ENCODE measurements at regions not wholly inside any gene's neighbourhood (a gene's known extent, or its start where the extent isn't known, plus 50 kb on each side); places are given as distances from the start of the nearest gene placed in this dataset.

GRCh38 chr15:69653306-69653705 lies 200.7 kb downstream of the RPLP1 start:
- POLR2A ChIA-PET (ENCODE audit: unreplicated experiment) = no interaction called here
- Histone ChIP-seq H3K9me2 (ENCODE audit: insufficient read depth) (no peaks in the 10 kb centered on the region), H3K27ac (no peak overlapping the region), H3K4me3 (no peak overlapping the region), H3K9me3 (ENCODE audit: insufficient read depth, low read depth) (no peaks in the 10 kb centered on the region), H3K4me2 (no peak overlapping the region), H3K27me3 (ENCODE audit: insufficient read depth, low read depth) (no peaks in the 10 kb centered on the region), H2AFZ (no peak overlapping the region), H3K36me3 (ENCODE audit: low read depth) (no peaks in the 10 kb centered on the region), H3K79me2 (ENCODE audit: low read depth) (no peaks in the 10 kb centered on the region), H4K20me1 (ENCODE audit: insufficient read depth) (no peaks in the 10 kb centered on the region), H3K4me1 (replicated peaks; ENCODE audit: insufficient read depth) (peaks cover 31% of the 10 kb centered on the region), H3F3A (ENCODE audit: insufficient read depth, low read depth) (no peaks in the 10 kb centered on the region)
- intact Hi-C loops (cut with micrococcal nuclease; ENCODE audit: unreplicated experiment) = no loop called here
- DNase-seq = no peak
- BruUV-seq (replicated peaks) = no TSS peak
- CTCF ChIA-PET = no interaction called here
- TF ChIP-seq CTCF (conservative IDR thresholded peaks at IDR 0.05) (no peak), EZH2 (IDR thresholded peaks at IDR 0.05; ENCODE audit: low read depth) (no peak)

GRCh38 chr15:69653846-69654245 lies 201.2 kb downstream of the RPLP1 start:
- H3K9me2 ChIP-seq (ENCODE audit: insufficient read depth) = no peaks in the 10 kb centered on the region
- no peaks in the 10 kb centered on the region for H4K20me1 ChIP-seq (ENCODE audit: insufficient read depth)
- ChIA-PET CTCF (no interaction called here), POLR2A (ENCODE audit: unreplicated experiment) (no interaction called here)
- peaks cover 31% of the 10 kb centered on the region for H3K4me1 ChIP-seq (replicated peaks; ENCODE audit: insufficient read depth)
- no peak for DNase-seq
- no peaks in the 10 kb centered on the region for H3K9me3 ChIP-seq (ENCODE audit: insufficient read depth, low read depth)
- no peaks in the 10 kb centered on the region for H3K27me3 ChIP-seq (ENCODE audit: insufficient read depth, low read depth)
- H3K36me3 ChIP-seq (ENCODE audit: low read depth) = no peaks in the 10 kb centered on the region
- intact Hi-C loops (cut with micrococcal nuclease; ENCODE audit: unreplicated experiment) = no loop called here
- peaks cover 5% of the 10 kb centered on the region for H3F3A ChIP-seq (ENCODE audit: insufficient read depth, low read depth)
- TF ChIP-seq EZH2 (IDR thresholded peaks at IDR 0.05; ENCODE audit: low read depth) (no peak), CTCF (conservative IDR thresholded peaks at IDR 0.05) (no peak)
- no peak overlapping the region for H3K4me3 ChIP-seq
- H2AFZ ChIP-seq = no peak overlapping the region
- no peaks in the 10 kb centered on the region for H3K79me2 ChIP-seq (ENCODE audit: low read depth)
- no peak overlapping the region for H3K4me2 ChIP-seq
- no peak overlapping the region for H3K27ac ChIP-seq
- no TSS peak for BruUV-seq (replicated peaks)

- CTCF ChIA-PET = no interaction called here
- no peak for DNase-seq
- no TSS peak for BruUV-seq (replicated peaks)
These were observed 203.8 kb downstream of the RPLP1 start for GRCh38 chr15:69656271-69657030.

More at GRCh38 chr15:69656271-69657030, 203.8 kb downstream of the RPLP1 start:
- no peak for TF ChIP-seq CTCF (conservative IDR thresholded peaks at IDR 0.05)
- TF ChIP-seq EZH2 (IDR thresholded peaks at IDR 0.05; ENCODE audit: low read depth) = no peak
- Histone ChIP-seq H3K4me3 (no peak overlapping the region), H3K4me2 (peak overlapping the region; percentile 38; the same call in 1 of the 2 replicates), H3F3A (ENCODE audit: insufficient read depth, low read depth) (peaks cover 26% of the 10 kb centered on the region), H3K9me2 (ENCODE audit: insufficient read depth) (no peaks in the 10 kb centered on the region), H2AFZ (no peak overlapping the region), H3K27ac (no peak overlapping the region), H3K79me2 (ENCODE audit: low read depth) (no peaks in the 10 kb centered on the region), H3K27me3 (ENCODE audit: insufficient read depth, low read depth) (no peaks in the 10 kb centered on the region), H3K4me1 (replicated peaks; ENCODE audit: insufficient read depth) (peaks cover 41% of the 10 kb centered on the region), H3K9me3 (ENCODE audit: insufficient read depth, low read depth) (no peaks in the 10 kb centered on the region), H4K20me1 (ENCODE audit: insufficient read depth) (no peaks in the 10 kb centered on the region), H3K36me3 (ENCODE audit: low read depth) (no peaks in the 10 kb centered on the region)
- POLR2A ChIA-PET (ENCODE audit: unreplicated experiment) = interaction anchor here (0.7 kb wide), 1 partner anchor 1678 kb away, joined by 6 read pairs; no protein-coding TSS in a partner anchor
- intact Hi-C loops (cut with micrococcal nuclease; ENCODE audit: unreplicated experiment) = no loop called here

Measured in PC-9 (cell line).